OCI-LY1 (cell line): ENCODE measurements at regions not wholly inside any gene's neighbourhood (a gene's known extent, or its start where the extent isn't known, plus 50 kb on each side); places are given as distances from the start of the nearest gene placed in this dataset.

Experiments
- EZH2 ChIP-seq: fragments of 200-600 bp; sonication (generic), shearing (Covaris generic); IDR thresholded peaks from 2 replicates; pipeline ENCODE4 v1.8.0; 2017; ENCODE audit warnings: borderline replicate concordance, mixed run types, mild to moderate bottlenecking, antibody characterized with exemption, low read length, moderate library complexity, mixed read lengths
- TF ChIP-seq, protein P1 (sequence below): fragments of 200-600 bp; sonication (generic), shearing (Covaris generic); IDR thresholded peaks from 2 replicates; pipeline ENCODE4 v1.5.1; 2017; ENCODE audit warnings: mild to moderate bottlenecking, antibody characterized with exemption, low read length, moderate library complexity, mixed read lengths

DNA sequence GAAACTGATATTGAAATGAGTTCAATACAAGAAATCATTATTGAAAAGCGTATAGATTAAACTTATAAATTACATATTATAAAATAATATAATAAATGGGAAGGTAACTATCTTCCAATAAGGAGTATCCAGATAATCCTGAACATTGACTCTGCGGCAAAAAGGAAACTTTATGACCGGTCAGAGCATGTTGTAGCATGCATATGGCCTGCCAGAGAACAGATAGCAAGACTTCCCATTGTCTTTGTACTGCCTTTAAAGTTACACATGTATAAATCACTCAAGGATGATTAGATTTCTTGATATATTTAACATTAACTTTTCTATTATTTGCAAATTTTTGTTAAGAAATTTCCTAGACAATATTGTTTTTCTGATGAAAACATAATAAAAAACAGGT, 56.2 kb upstream of the ETV1 start:
- TF ChIP-seq, protein P1, sequence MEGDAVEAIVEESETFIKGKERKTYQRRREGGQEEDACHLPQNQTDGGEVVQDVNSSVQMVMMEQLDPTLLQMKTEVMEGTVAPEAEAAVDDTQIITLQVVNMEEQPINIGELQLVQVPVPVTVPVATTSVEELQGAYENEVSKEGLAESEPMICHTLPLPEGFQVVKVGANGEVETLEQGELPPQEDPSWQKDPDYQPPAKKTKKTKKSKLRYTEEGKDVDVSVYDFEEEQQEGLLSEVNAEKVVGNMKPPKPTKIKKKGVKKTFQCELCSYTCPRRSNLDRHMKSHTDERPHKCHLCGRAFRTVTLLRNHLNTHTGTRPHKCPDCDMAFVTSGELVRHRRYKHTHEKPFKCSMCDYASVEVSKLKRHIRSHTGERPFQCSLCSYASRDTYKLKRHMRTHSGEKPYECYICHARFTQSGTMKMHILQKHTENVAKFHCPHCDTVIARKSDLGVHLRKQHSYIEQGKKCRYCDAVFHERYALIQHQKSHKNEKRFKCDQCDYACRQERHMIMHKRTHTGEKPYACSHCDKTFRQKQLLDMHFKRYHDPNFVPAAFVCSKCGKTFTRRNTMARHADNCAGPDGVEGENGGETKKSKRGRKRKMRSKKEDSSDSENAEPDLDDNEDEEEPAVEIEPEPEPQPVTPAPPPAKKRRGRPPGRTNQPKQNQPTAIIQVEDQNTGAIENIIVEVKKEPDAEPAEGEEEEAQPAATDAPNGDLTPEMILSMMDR = no peak
- TF ChIP-seq EZH2 = no peak
